ENCODE measurements at regions not wholly inside any gene's neighbourhood (a gene's known extent, or its start where the extent isn't known, plus 50 kb on each side); places are given as distances from the start of the nearest gene placed in this dataset.

DNA sequence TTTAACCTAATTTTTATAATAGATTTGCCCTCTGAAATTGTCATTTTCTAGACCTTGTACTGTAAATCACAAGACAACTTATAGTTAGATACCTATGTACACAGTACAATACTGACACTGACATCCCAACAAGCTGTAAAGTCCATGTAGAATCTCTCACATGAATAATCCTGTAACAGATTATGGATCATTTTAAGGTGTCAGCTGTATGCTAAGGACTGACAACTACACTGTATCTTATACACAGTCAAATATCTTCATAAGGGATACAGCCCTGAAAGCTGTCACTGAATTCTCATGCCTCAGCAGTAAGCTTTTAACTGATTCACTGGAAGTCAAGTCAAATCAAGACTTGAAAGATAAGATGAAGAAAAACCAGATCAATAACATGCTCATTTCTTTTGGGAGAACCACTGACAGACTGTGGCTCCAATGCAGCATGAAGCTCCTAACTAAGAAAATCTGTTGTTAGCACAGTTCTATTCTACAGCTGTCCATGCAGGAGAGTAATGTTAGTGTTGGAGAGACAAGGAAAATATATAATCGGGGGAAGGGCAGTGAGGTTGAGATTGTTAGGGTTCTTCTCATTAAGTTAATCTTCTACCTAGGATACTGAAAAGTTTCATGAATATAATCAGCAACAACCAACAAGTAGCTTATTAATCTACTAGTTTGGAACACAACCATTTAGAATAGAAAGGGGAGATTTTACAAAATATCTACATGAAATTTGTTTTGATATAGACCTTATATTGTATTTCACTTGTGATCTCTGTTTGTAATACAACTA lies 612.0 kb downstream of the PCDH18 start:
- DNase-seq: no peak

DNA sequence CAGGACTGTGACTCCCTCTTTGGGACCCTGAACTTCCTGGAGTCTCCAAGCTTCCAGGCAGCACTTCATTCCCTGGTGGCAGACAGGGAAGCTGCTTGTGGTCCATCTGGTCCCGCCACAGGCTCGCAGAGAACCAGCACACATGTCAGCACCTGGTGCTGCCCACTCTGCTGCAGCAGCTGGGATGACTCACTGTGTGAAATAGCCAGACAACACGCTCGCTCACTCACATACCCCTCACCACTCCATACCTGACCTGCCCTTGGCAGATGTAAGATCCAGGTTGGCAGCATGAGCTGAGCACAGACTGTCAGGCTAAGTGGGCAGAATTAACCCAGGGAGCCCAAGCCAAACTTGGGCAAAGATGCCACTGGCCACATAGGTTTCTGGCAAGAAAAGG lies 613.5 kb downstream of the PCDH18 start:
- no peak for DNase-seq

DNA sequence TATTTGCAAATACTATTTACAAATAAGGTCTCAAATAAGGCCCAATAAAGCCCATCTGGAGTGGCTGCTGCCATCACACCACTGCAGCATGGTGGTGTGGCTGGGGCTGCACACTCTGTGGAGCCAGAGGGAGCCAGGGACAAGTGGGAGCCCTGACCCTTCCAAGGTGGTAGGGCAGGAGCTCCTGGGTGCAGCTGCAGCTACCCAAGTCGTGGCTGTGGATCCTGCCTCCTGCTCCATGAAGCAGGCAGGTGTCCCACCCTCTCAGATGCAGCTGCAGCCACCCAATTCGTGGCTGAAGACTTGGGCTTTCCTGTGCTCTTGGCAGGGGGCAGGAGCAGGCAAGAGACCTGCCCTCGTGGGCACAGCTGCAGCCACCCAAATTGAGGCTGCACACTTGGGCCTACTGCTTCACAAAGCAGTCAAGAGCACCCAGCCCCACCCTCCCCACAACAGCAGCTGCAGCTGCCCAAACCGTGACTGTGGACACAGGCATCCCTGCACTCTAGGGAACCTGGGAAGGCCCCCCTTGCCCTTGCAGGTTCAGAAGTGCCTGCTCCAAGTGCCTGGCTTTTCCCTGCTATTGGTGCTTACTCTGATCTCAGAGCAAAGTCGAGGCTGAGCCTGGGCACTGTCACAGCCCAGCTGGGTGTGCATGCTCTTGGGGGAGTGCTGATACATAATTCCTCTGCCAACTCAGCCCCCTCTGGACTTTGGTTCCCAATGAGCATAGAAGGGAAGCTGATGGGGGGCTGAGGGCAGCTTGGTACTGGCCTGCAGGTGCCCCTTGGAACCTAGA lies 614.8 kb downstream of the PCDH18 start:
- DNase-seq: no peak

- DNase-seq: no peak
Observed at GRCh38 chr4:136909626-136910025, 622.7 kb downstream of the PCDH18 start.

DNA sequence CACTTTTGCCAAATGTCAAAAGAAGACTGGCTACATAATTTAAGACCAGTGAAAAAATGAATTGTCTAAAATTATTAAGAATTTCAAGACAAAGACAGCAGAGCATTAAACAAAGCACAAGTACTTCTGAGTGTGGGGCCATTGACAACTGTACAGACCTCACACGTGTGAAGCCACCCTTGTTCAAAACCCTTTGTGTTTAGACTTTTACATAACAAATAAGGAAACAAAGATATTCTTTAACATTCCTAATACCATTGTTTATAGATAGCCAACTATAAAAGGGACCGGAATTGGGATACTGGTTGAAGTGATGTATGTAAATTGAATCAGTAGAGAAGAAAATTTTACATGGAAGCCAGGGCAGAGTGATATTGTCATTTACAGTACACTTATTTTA lies 624.2 kb downstream of the PCDH18 start:
- no peak for DNase-seq

DNA sequence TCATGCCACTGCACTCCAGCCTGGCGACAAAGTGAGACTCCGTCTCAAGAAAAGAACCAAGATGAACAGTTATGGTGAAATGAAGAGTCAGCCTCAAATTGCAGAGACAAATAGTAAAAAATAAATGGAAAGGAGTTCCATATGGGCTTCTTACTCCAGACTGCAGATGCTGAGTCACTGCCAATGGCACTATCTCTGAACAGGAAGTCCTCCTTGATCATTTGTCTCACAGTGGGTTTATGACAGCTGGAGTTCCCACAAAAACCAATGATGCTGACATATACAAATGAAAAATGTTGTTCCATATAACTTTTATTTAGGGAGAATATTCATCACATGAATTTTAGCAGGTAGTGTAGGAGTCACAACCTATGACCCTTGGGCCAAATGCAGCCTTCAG lies 631.6 kb downstream of the PCDH18 start:
- DNase-seq: no peak

DNA sequence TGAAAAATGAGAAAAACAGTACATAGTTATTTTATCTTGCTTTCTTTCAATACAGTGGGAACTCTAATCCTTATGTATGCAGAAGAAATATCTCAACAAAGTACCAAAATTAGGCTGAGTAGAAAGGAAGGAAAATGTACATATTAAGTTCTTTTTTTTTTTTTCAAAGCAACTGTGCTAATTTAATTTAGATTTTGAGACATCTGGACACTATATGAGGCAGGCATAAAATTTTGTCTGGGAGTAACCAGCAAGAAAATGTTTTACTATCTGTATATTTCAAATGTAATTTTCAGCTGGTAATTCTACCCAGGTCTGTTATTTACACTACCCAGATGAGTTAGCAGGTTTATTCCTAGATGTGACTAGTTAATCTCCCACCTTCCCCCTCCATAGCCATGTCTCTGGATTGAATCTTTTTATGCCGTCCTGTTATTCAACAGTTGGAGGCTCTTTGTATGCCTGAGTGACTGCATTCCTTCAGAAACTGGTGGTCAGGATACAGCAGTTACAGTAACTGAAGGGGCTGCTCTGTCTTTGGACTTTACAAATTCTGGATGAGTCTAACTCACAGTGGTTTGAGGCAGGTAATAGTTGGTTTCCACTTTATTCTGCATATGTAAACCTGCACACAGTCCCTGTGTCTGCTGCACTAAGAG lies 633.6 kb downstream of the PCDH18 start:
- no peak for DNase-seq

DNA sequence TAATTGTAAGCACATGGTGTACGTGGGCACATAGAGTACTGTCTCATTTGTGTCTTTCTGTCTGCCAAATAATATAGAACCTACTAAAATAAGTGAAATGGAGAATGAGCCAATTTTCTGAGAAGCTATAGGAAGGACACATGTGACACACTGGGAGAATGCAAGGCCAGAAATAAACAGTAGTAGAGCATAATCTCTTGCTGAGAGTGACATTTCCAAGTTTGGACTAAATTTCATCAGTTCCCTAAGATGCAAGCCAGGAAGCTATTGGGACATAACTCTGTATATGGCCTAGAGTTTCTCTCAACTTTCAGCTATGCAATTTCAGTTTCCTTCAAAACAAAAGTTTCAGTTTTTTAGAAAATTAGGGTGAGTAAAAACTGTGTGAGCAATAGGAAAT lies 638.7 kb downstream of the PCDH18 start:
- DNase-seq: no peak

DNA sequence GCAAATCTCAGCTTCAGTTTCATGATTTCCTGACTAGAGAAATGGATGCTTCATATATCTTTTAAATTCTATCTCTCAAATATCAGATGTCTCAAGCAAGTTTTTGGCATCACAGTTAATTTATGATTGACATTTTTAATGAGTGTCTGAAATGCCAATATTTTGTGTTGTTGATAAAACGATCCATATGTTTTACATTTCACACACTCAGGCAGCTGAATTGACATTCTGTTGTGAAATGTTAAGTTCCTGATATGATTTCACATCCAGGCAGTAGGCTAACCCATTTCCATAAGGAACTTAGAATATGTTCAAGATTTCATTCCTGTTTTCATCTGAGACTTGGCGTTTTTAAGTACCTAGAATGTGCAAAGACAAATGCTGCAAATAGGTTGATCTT lies 650.6 kb downstream of the PCDH18 start:
- DNase-seq: no peak

GRCh38 chr4:136873555-136873954 lies 658.7 kb downstream of the PCDH18 start:
- DNase-seq: no peak

GRCh38 chr4:136867465-136867864 lies 664.8 kb downstream of the PCDH18 start:
- no peak for DNase-seq

- DNase-seq: no peak
Observed at GRCh38 chr4:136865526-136865925, 666.8 kb downstream of the PCDH18 start.

DNA sequence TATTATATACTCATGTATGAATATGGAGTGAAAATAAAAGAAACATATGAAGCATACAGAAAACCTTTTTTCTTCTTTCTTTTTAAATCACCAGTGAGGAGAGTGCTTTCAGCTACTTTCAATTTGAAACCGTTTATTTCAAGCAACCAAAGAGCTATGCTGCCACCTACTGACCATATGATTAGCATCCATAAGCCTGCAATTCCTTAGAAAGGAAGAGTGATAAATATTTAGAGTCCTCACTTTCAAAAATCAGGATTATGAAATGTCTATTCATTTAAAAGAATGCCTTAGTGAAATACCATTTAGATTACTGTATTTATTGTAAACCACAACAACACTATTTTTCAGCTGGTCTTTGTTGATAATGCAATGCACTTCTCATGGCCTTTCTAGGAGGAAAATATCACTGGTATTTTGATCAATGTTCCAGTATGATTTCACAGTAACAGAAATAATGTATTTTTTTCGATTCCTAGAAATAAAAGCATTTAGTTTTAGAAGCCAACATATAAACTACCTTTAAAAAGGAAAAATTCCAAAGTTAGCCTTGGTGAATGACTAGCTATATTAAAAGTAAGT lies 667.6 kb downstream of the PCDH18 start:
- no peak for DNase-seq

GRCh38 chr4:136863756-136864155 lies 668.5 kb downstream of the PCDH18 start:
- DNase-seq: no peak

DNA sequence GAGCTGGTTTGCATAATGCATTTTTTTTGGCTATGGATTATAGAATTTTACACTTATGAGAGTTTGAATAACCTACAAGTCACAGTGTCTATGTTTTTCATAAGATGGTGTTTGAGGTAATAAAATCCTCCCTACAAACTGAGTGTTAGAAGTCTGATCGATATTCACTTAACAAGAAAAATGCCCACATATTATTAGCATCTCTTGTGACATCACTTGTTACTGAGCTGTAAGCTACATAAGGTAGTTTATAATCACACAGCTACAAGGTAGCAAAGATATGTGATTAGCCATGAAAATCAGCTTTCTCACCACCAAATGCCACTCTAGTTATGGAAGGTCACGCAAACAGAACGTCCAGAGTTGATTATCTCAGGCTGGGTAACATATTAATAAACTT lies 669.6 kb downstream of the PCDH18 start:
- DNase-seq: no peak

DNA sequence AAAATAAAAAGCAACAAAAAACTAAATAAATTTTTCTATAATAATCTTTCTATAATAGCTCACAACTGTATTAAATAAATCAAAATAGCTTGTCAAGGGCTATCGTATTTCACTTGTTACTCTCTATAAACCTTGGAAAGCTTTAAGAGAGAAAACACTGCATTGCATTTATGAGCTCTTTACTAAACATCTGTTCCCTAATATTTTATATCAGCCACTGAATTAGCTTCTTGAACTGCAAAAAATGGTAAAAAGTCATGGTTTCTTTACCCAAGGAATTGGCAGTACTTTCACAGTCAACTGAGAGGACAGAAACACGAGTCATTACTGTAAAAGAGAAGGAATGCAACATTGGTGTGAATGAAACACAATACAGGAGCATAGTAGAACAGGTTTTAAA lies 671.2 kb downstream of the PCDH18 start:
- no peak for DNase-seq

GRCh38 chr4:136858903-136859302 lies 673.4 kb downstream of the PCDH18 start:
- no peak for DNase-seq

DNA sequence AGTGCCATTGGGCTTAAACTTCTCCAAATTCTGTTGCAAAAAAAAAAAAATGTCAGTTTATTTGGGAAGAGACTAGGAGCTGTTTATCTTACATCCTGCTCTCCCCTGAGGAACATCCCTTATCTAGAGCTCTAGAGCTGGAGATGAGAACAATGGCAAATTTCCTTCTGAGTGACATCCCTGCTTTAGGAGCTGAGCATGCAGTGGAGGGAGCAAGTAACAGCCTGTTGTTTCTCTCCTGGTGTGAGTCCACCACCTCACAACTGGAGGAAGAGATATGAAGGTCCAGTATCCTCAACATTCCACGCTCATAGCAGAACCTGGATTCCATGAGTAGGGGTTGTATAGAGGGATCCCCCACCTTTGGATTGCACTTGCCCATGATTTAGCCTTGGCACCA lies 676.4 kb downstream of the PCDH18 start:
- DNase-seq: no peak

GRCh38 chr4:136850446-136850845 lies 681.8 kb downstream of the PCDH18 start:
- no peak for DNase-seq

DNA sequence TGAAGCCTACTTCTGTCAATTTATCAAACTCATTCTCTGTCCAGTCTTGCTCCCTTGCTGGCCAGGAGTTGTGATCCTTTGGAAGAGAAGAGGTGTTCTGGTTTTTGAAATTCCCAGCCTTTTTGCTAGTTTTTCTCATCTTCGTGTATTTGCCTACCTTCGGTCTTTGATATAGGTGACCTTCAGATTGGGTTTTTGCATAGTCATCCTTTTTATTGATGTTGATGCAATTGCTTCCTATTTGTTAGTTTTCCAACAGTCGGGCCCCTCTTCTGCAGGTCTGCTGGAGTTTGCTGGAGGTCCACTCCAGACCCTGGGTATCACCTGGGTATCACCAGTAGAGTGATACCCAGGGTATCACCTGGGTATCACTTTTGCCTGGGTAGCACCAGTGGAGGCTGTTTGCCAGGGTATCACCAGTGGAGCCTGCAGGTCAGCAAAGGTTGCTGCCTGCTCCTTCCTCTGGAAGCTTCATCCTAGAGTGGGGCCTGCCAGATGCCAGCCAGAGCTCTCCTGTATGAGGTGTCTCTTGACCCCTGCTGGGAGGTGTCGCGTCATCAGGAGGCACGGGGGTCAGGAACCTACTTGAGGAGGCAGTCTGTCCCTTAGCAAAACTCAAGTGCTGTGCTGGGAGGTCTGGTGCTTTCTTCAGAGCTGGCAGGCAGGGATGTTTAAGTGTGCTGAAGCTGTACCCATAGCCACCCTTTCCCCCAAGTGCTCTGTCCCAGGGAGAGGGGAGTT lies 684.2 kb downstream of the PCDH18 start:
- no peak for DNase-seq

DNA sequence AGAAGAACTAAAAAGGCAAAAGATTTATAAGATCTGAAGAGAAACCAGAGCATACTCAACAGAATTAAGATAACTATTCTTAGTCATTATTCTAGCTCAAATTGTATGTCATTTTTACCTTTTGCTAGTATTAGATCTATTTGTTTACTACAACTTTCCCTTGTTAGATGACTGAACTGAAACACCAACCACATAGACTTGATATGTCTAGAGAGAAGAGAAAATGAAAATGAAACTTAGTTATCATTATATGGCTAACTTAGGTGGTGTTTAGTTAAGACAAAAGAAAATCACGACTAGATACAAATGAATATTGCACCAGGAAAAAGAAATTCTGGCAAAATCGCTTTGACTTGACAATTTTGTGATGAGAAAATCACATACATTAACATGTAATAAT lies 690.8 kb downstream of the PCDH18 start:
- DNase-seq: no peak

- DNase-seq: no peak
Observed at GRCh38 chr4:136838607-136839006, 693.7 kb downstream of the PCDH18 start.

GRCh38 chr4:136831553-136831952 lies 700.7 kb downstream of the PCDH18 start:
- DNase-seq: no peak
